ENCODE measurements at regions not wholly inside any gene's neighbourhood (a gene's known extent, or its start where the extent isn't known, plus 50 kb on each side); places are given as distances from the start of the nearest gene placed in this dataset.

DNA sequence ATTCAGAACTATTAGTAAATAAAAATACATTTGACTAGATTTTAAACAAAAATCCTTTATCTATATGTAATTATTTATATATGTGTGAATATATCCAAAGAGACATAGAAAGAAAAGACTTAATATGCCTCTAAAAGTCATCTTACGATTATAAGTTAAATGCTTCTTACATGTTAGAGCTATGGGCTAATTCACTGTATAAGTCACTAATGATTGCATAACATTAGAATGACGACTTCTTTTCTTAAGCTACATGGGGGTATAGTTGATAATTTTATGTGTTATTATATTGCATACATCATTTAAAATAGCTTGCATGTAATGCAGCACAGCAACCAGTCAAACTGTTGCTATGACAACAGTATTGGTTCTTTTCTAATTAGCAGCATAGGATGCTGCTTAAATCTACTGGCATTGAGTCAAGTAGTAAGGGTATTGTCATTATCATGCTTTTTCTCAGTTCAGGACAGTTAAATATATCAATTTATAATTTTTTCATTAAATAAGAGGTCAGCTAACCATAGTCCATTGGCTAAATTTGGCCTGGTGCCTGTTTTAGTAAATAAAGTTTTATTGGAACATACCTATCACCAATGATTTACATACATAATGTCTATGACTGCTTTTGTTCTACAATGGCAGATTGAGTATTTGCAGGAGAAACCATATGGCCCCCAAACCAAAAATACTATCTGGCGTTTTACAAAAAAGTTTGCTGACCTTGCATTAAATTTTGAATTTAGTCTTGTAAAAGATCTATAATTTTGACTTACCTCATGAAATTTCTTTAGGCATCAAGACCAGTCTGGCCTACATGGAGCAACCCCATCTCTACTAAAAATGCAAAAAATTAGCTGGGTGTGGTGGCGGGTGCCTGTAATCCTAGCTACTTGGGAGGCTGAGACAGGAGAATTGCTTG is 207.7 kb upstream of the ZSWIM2 start:
- TF ChIP-seq, protein P1, sequence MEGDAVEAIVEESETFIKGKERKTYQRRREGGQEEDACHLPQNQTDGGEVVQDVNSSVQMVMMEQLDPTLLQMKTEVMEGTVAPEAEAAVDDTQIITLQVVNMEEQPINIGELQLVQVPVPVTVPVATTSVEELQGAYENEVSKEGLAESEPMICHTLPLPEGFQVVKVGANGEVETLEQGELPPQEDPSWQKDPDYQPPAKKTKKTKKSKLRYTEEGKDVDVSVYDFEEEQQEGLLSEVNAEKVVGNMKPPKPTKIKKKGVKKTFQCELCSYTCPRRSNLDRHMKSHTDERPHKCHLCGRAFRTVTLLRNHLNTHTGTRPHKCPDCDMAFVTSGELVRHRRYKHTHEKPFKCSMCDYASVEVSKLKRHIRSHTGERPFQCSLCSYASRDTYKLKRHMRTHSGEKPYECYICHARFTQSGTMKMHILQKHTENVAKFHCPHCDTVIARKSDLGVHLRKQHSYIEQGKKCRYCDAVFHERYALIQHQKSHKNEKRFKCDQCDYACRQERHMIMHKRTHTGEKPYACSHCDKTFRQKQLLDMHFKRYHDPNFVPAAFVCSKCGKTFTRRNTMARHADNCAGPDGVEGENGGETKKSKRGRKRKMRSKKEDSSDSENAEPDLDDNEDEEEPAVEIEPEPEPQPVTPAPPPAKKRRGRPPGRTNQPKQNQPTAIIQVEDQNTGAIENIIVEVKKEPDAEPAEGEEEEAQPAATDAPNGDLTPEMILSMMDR (IDR thresholded peaks at IDR 0.05; ENCODE audit: insufficient read depth, low read depth, low read length), result no peak
- no peak for TF ChIP-seq EZH2 (IDR thresholded peaks at IDR 0.05; ENCODE audit: insufficient read depth, low read length)
